Activated CD4-positive, alpha-beta memory T cell treated with anti-CD3 and anti-CD28 coated beads for 36 hours (primary cell): ENCODE measurements at regions not wholly inside any gene's neighbourhood (a gene's known extent, or its start where the extent isn't known, plus 50 kb on each side); places are given as distances from the start of the nearest gene placed in this dataset.

ENCODE experiments used
- CTCF ChIA-PET: fragments of 350-600 bp; sonication (Branson Sonifier 250); formaldehyde crosslinking; loops from one replicate; lab custom pipeline; 2021; ENCODE audit warnings: antibody characterized with exemption, inconsistent platforms; lab: Charles Lee
- POLR2A ChIA-PET: fragments of 350-600 bp; sonication (Branson Sonifier 250); formaldehyde crosslinking; loops from one replicate; lab custom pipeline; 2021; ENCODE audit warnings: antibody characterized with exemption; lab: Charles Lee
- DNase-seq: peaks from one replicate; pipeline ENCODE4 v3.0.0-alpha.2; 2020
- H3K27ac Mint-ChIP-seq: one replicate; pipeline ENCODE4 v1.8.0; 2021; ENCODE audit warnings: mixed read lengths
- H3K27me3 Mint-ChIP-seq: one replicate; pipeline ENCODE4 v1.8.0; 2021; ENCODE audit warnings: mixed read lengths
- H3K36me3 Mint-ChIP-seq: one replicate; pipeline ENCODE4 v1.8.0; 2021; ENCODE audit warnings: mixed read lengths
- H3K4me1 Mint-ChIP-seq: one replicate; pipeline ENCODE4 v1.8.0; 2021; ENCODE audit warnings: low read depth, mixed read lengths
- H3K4me3 Mint-ChIP-seq: one replicate; pipeline ENCODE4 v1.8.0; 2021; ENCODE audit warnings: mild to moderate bottlenecking, mixed read lengths
- H3K9me3 Mint-ChIP-seq: one replicate; pipeline ENCODE4 v1.8.0; 2021; ENCODE audit warnings: mixed read lengths
- intact Hi-C: fragments of 100-400 bp; cut with micrococcal nuclease; formaldehyde crosslinking; loops from one replicate; pipeline ENCODE4 v1.15.1; 2023

- no peak overlapping the region for H3K4me3 Mint-ChIP-seq
- ChIA-PET CTCF (no interaction called here), POLR2A (no interaction called here)
- intact Hi-C loops: no loop called here
- no peaks in the 10 kb centered on the region for H3K4me1 Mint-ChIP-seq
- no peaks in the 10 kb centered on the region for H3K36me3 Mint-ChIP-seq
- no peaks in the 10 kb centered on the region for H3K9me3 Mint-ChIP-seq
- no peak for DNase-seq
- H3K27me3 Mint-ChIP-seq: no peaks in the 10 kb centered on the region
- no peak overlapping the region for H3K27ac Mint-ChIP-seq
Observed at GRCh38 chr9:26597542-26598149, 295.0 kb downstream of the CAAP1 start.

GRCh38 chr9:26579056-26579455 lies 313.5 kb downstream of the CAAP1 start:
- Mint-ChIP-seq H3K9me3 (no peaks in the 10 kb centered on the region), H3K27ac (no peak overlapping the region), H3K4me1 (no peaks in the 10 kb centered on the region), H3K36me3 (no peaks in the 10 kb centered on the region), H3K27me3 (no peaks in the 10 kb centered on the region), H3K4me3 (no peak overlapping the region)
- ChIA-PET POLR2A (no interaction called here), CTCF (no interaction called here)
- no peak for DNase-seq
- intact Hi-C loops: no loop called here

GRCh38 chr9:26574898-26575440 lies 317.6 kb downstream of the CAAP1 start:
- H3K27ac Mint-ChIP-seq: no peak overlapping the region
- H3K27me3 Mint-ChIP-seq: no peaks in the 10 kb centered on the region
- H3K36me3 Mint-ChIP-seq: no peaks in the 10 kb centered on the region
- H3K4me1 Mint-ChIP-seq: no peaks in the 10 kb centered on the region
- no peaks in the 10 kb centered on the region for H3K9me3 Mint-ChIP-seq
- intact Hi-C loops: no loop called here
- no peak overlapping the region for H3K4me3 Mint-ChIP-seq
- no peak for DNase-seq
- CTCF ChIA-PET: no interaction called here
- POLR2A ChIA-PET: no interaction called here

GRCh38 chr9:26574256-26574655 lies 318.3 kb downstream of the CAAP1 start:
- CTCF ChIA-PET: no interaction called here
- H3K9me3 Mint-ChIP-seq: no peaks in the 10 kb centered on the region
- POLR2A ChIA-PET: no interaction called here
- no peaks in the 10 kb centered on the region for H3K27me3 Mint-ChIP-seq
- H3K36me3 Mint-ChIP-seq: no peaks in the 10 kb centered on the region
- H3K4me3 Mint-ChIP-seq: no peak overlapping the region
- intact Hi-C loops: no loop called here
- no peak for DNase-seq
- no peak overlapping the region for H3K27ac Mint-ChIP-seq
- no peaks in the 10 kb centered on the region for H3K4me1 Mint-ChIP-seq

DNA sequence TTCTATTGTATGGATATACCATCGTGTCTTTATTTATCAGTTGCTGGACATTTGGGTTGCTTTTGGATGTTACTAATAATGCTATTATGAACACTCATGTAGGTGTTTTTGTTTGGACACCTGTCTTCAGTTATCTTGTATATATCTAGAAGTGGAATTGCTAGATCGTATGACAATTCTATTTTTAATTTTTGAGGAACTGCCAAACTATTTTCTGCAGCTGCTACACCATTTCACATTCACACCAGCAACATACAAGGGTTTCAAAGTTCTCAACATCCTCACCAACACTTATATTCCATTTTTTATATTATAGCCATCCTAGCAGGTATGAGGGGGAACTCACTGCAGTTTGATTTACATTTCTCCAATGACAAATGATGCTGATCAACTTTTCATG lies 324.6 kb downstream of the CAAP1 start:
- intact Hi-C loops: no loop called here
- Mint-ChIP-seq H3K36me3 (no peaks in the 10 kb centered on the region), H3K27ac (no peak overlapping the region), H3K4me1 (no peaks in the 10 kb centered on the region), H3K9me3 (peaks cover 3% of the 10 kb centered on the region), H3K27me3 (no peaks in the 10 kb centered on the region), H3K4me3 (no peak overlapping the region)
- DNase-seq: no peak
- ChIA-PET POLR2A (no interaction called here), CTCF (no interaction called here)

- Mint-ChIP-seq H3K4me1 (no peaks in the 10 kb centered on the region), H3K36me3 (no peaks in the 10 kb centered on the region)
Observed at GRCh38 chr9:26566141-26566540, 326.5 kb downstream of the CAAP1 start.

GRCh38 chr9:26565118-26565517 lies 327.5 kb downstream of the CAAP1 start:
- no peak for DNase-seq
- Mint-ChIP-seq H3K9me3 (peaks cover 5% of the 10 kb centered on the region), H3K4me1 (no peaks in the 10 kb centered on the region), H3K27ac (no peak overlapping the region), H3K4me3 (no peak overlapping the region), H3K36me3 (no peaks in the 10 kb centered on the region), H3K27me3 (no peaks in the 10 kb centered on the region)
- ChIA-PET POLR2A (no interaction called here), CTCF (no interaction called here)
- intact Hi-C loops: no loop called here

More at GRCh38 chr9:26566141-26566540, 326.5 kb downstream of the CAAP1 start:
- POLR2A ChIA-PET: no interaction called here
- CTCF ChIA-PET: no interaction called here
- no peaks in the 10 kb centered on the region for H3K27me3 Mint-ChIP-seq
- intact Hi-C loops: no loop called here
- no peak overlapping the region for H3K4me3 Mint-ChIP-seq
- peaks cover 3% of the 10 kb centered on the region for H3K9me3 Mint-ChIP-seq
- no peak for DNase-seq
- H3K27ac Mint-ChIP-seq: no peak overlapping the region

DNA sequence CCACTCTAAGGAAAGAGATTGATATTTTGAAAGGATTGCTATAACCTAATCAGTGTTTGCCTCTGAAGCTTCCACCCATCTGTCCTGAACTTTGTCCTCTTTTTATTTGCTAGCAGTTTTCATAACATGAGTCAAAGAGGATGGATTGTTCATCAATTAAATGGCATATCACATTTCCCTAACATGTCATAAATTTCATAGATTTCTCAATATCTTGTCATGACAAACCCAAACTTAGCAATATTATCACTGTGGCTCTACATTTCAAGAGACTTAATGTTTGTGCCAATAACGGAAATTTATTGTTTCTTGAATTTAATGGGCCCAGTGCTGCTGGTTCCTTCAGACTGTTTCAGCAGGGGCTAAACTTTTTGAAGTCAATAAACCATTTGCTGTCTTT lies 330.3 kb downstream of the CAAP1 start:
- Mint-ChIP-seq H3K27me3 (no peaks in the 10 kb centered on the region), H3K27ac (no peak overlapping the region), H3K36me3 (peaks cover 2% of the 10 kb centered on the region), H3K9me3 (peaks cover 10% of the 10 kb centered on the region), H3K4me3 (no peak overlapping the region), H3K4me1 (no peaks in the 10 kb centered on the region)
- CTCF ChIA-PET: no interaction called here
- DNase-seq: no peak
- POLR2A ChIA-PET: no interaction called here
- intact Hi-C loops: no loop called here

- Mint-ChIP-seq H3K4me1 (no peaks in the 10 kb centered on the region), H3K9me3 (peaks cover 11% of the 10 kb centered on the region), H3K36me3 (peaks cover 2% of the 10 kb centered on the region), H3K27me3 (no peaks in the 10 kb centered on the region), H3K4me3 (no peak overlapping the region), H3K27ac (no peak overlapping the region)
- no peak for DNase-seq
- CTCF ChIA-PET: no interaction called here
- POLR2A ChIA-PET: no interaction called here
- intact Hi-C loops: no loop called here
Observed at GRCh38 chr9:26561928-26562327, 330.7 kb downstream of the CAAP1 start.

DNA sequence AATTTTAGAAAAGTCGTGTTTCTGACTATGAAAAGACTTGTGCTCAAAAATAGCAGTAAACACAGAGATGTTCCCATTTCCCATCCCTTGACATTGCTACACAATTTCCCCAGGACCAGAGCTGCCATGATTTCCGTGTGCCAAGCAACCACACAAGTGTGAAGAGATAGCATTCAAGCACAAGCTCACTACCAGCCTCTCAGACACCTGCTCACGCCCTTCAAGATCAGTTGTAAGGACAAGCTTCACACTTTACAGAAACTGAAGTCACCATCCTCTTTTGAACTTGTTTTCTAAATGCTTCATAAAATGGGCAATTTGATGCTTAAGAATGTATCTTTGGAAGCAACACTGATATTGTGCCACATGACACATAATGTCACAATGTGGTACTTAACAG lies 333.1 kb downstream of the CAAP1 start:
- no peak overlapping the region for H3K4me3 Mint-ChIP-seq
- H3K36me3 Mint-ChIP-seq: peaks cover 2% of the 10 kb centered on the region
- POLR2A ChIA-PET: no interaction called here
- H3K27ac Mint-ChIP-seq: no peak overlapping the region
- no peaks in the 10 kb centered on the region for H3K4me1 Mint-ChIP-seq
- CTCF ChIA-PET: no interaction called here
- DNase-seq: no peak
- no peaks in the 10 kb centered on the region for H3K27me3 Mint-ChIP-seq
- peaks cover 13% of the 10 kb centered on the region for H3K9me3 Mint-ChIP-seq
- intact Hi-C loops: no loop called here

DNA sequence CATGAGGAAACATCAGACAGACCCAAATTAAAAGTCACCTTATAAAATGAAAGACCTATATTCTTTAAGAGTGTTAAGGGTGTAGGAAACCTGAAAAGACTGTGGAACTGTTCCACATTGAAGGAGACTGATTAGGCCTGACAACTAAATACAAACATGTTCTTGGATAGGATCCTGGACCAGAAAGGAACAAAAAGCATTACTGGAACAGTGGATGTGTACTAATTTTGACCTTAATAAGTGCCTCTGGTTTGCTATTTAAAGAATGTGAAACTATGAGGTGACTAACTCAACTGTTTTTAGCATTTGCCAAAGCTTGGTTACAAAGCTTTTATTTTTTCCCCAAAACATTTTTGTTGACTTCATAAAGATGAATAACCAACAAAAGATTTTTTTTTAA lies 340.6 kb downstream of the CAAP1 start:
- intact Hi-C loops: no loop called here
- Mint-ChIP-seq H3K4me3 (no peak overlapping the region), H3K27me3 (no peaks in the 10 kb centered on the region), H3K36me3 (no peaks in the 10 kb centered on the region), H3K27ac (no peak overlapping the region), H3K9me3 (peaks cover 6% of the 10 kb centered on the region), H3K4me1 (no peaks in the 10 kb centered on the region)
- no peak for DNase-seq
- CTCF ChIA-PET: no interaction called here
- POLR2A ChIA-PET: no interaction called here

- Mint-ChIP-seq H3K9me3 (peaks cover 7% of the 10 kb centered on the region), H3K27ac (no peak overlapping the region), H3K4me1 (no peaks in the 10 kb centered on the region), H3K27me3 (no peaks in the 10 kb centered on the region), H3K4me3 (no peak overlapping the region), H3K36me3 (no peaks in the 10 kb centered on the region)
- ChIA-PET POLR2A (no interaction called here), CTCF (no interaction called here)
- DNase-seq: no peak
- intact Hi-C loops: no loop called here
Observed at GRCh38 chr9:26551451-26551850, 341.2 kb downstream of the CAAP1 start.

- Mint-ChIP-seq H3K36me3 (no peaks in the 10 kb centered on the region), H3K4me3 (no peak overlapping the region), H3K4me1 (no peaks in the 10 kb centered on the region), H3K9me3 (peaks cover 3% of the 10 kb centered on the region), H3K27me3 (no peaks in the 10 kb centered on the region), H3K27ac (no peak overlapping the region)
- POLR2A ChIA-PET: no interaction called here
- intact Hi-C loops: no loop called here
- DNase-seq: no peak
- CTCF ChIA-PET: no interaction called here
Observed at GRCh38 chr9:26548781-26549290, 343.8 kb downstream of the CAAP1 start.
